Breast epithelium (tissue), 3 donors: ENCODE measurements at regions not wholly inside any gene's neighbourhood (a gene's known extent, or its start where the extent isn't known, plus 50 kb on each side); places are given as distances from the start of the nearest gene placed in this dataset.

Source experiments
- CTCF ChIP-seq, 3 donors: fragments of 450-650 bp; IDR thresholded peaks; one replicate each; pipeline ENCODE4 v1.5.1; 2016 to 2017; ENCODE audit warnings: antibody characterized with exemption in 3 of 3, mild to moderate bottlenecking in 3 of 3, moderate library complexity in 3 of 3
- POLR2A ChIP-seq: fragments of 450-650 bp; IDR thresholded peaks from one replicate; pipeline ENCODE4 v1.6.1; 2016; ENCODE audit warnings: antibody characterized with exemption, mild to moderate bottlenecking, moderate library complexity

GRCh38 chr7:26916779-26917320 lies 52.5 kb upstream of the SKAP2 start:
- TF ChIP-seq CTCF (IDR thresholded peaks at IDR 0.05) (no peak), POLR2A (no peak)
